ENCODE measurements at regions not wholly inside any gene's neighbourhood (a gene's known extent, or its start where the extent isn't known, plus 50 kb on each side); places are given as distances from the start of the nearest gene placed in this dataset.

DNA sequence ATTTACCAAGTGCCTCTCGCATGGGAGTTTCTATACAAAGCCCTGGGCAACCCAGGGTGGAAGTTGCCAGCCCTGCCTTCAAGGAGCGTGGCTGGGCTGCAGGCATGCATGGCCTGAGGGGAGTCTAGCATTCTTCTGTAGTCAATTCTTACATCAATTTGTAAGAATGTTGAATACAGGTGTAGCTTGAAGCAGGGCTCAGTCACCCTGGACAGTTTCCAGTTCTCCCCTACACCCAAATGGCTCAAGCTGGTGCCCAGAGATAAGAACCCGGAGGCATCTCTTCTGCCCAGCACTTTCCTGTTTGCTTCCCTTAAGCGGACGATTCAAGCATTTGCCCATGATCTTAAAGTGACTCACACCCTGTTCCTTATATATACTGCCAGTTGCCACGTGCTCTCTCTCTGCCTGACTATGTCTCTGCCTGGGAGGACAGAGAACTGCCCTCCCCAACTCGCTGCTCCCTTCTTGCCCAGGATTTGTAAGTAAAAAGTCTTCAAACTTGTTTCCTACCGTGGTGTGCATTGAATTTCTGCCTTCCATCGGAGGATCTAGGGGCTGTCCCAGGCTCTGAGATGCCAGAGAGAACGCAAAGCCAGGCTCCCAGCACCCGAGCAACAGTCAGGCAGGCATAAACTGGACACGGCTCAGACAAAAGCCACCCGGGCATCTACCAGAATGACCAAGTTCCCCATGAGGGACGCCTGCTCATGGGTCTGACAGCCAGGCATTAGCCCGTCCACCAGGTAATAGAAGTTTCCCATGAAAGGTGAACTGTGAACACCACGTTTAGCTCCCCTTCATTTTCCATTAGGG, 50.9 kb upstream of the AJAP1 start:
- DNase-seq (ENCODE audit: low read depth in 3 of 3): no peak

Data from stimulated activated CD4-positive, alpha-beta T cell treated with anti-CD3 and anti-CD28 coated beads, TNF-alpha, amount 100 ng/mL, for 24 hours (primary cell).